GM23248 (cell line): ENCODE measurements at regions not wholly inside any gene's neighbourhood (a gene's known extent, or its start where the extent isn't known, plus 50 kb on each side); places are given as distances from the start of the nearest gene placed in this dataset.

Source experiments
- EZH2 ChIP-seq: fragments of 200-600 bp; sonication (generic); IDR thresholded peaks from 2 replicates; pipeline ENCODE4 v1.6.1; 2018; ENCODE audit warnings: antibody characterized with exemption, mild to moderate bottlenecking; ENCODE audit not compliant: insufficient read depth, poor library complexity, severe bottlenecking
- EZH2phosphoT487 ChIP-seq: fragments of 200-600 bp; sonication (generic); IDR thresholded peaks from 2 replicates; pipeline ENCODE4 v1.6.1; 2018; ENCODE audit warnings: antibody characterized with exemption, moderate library complexity, mild to moderate bottlenecking, low read depth; ENCODE audit not compliant: insufficient read depth

- TF ChIP-seq EZH2phosphoT487 (no peak), EZH2 (no peak)
Measured at GRCh38 chr2:9141706-9142460, 64.7 kb upstream of the ASAP2 start.
